GM13977 (cell line): ENCODE measurements at regions not wholly inside any gene's neighbourhood (a gene's known extent, or its start where the extent isn't known, plus 50 kb on each side); places are given as distances from the start of the nearest gene placed in this dataset.

Experiments
- DNase-seq: peaks from one replicate; pipeline ENCODE4 v3.0.0; 2012; ENCODE audit warnings: low spot score
- CTCF ChIP-seq: IDR thresholded peaks from 2 replicates; pipeline ENCODE4 v1.5.1; 2012; ENCODE audit warnings: mild to moderate bottlenecking, control low read depth; ENCODE audit not compliant: insufficient read depth; ENCODE audit errors: extremely low read depth, missing control alignments
- in situ Hi-C: fragments of 300-500 bp; cut with MboI; formaldehyde crosslinking; loops from one replicate; pipeline ENCODE4 v1.12.0; 2022; ENCODE audit warnings: low sequenced_read_pairs, low pct_unique_long_range_greater_than_20kb, mixed read lengths, inconsistent platforms; ENCODE audit not compliant: unreplicated experiment

- no peak for TF ChIP-seq CTCF
- in situ Hi-C loops, result no loop called here
- no peak for DNase-seq
Observed at GRCh38 chr13:40113643-40114304, 458.3 kb downstream of the COG6 start.

GRCh38 chr13:40114305-40114896 lies 458.9 kb downstream of the COG6 start:
- in situ Hi-C loops, result no loop called here
- no peak for TF ChIP-seq CTCF
- no peak for DNase-seq

DNA sequence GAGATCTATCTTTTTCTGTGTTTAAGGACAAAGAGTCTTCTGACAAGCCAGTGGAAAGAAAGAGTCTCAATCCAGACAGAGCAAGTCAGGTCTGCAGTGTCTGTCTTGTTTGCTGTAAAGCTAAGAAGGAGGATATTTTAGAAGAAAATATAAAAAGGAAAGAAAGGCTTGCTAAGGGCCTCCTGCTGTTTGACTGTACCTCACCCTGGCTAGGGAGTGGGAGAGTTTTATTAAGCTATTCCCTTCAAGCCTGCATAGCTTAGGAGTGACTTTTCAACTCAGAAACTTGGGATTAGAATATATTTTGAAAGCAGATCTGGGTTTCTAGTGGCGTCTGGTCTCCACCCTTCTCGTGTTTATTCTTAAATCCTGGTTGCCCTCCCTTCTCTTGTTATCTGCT lies 460.0 kb downstream of the COG6 start:
- in situ Hi-C loops, result no loop called here
- no peak for DNase-seq

GRCh38 chr13:40116008-40116407 lies 460.5 kb downstream of the COG6 start:
- peak; percentile 26 for DNase-seq
- no peak for TF ChIP-seq CTCF
- in situ Hi-C loops, result no loop called here

More for the DNA sequence above, 460.0 kb downstream of the COG6 start:
- no peak for TF ChIP-seq CTCF

GRCh38 chr13:40118337-40118736 lies 462.9 kb downstream of the COG6 start:
- no peak for DNase-seq
- TF ChIP-seq CTCF, result no peak
- in situ Hi-C loops, result no loop called here

- in situ Hi-C loops, result no loop called here
- TF ChIP-seq CTCF, result no peak
- DNase-seq, result no peak
Observed at GRCh38 chr13:40119852-40120251, 464.4 kb downstream of the COG6 start.
